Spleen (tissue), 7 donors: ENCODE measurements at regions not wholly inside any gene's neighbourhood (a gene's known extent, or its start where the extent isn't known, plus 50 kb on each side); places are given as distances from the start of the nearest gene placed in this dataset.

ENCODE experiments used
- POLR2A ChIP-seq, 3 donors: fragments of 450-650 bp; IDR thresholded peaks; one replicate each; pipeline ENCODE4 v1.5.1; 2017; ENCODE audit warnings: antibody characterized with exemption in 3 of 3, mild to moderate bottlenecking in 1 of 3
- POLR2AphosphoS5 ChIP-seq, 3 donors: sonication (generic); formaldehyde crosslinking; IDR thresholded peaks; one replicate each; pipeline ENCODE4 v1.5.1; 2017; ENCODE audit warnings: antibody characterized with exemption in 3 of 3
- TF ChIP-seq, protein P1 (sequence below), 11 experiments: fragments of 200-600 bp in 7 of 11; fragments of 450-650 bp in 4 of 11; sonication (generic) in 4 of 11; IDR thresholded peaks in 8 of 11; conservative IDR thresholded peaks in 3 of 11; 1 replicate in 7 of 11; 2 replicates in 4 of 11; pipeline versions ENCODE4 v1.4.0 to v1.8.0; 2016 to 2021; ENCODE audit warnings: antibody characterized with exemption in 11 of 11, inconsistent platforms in 4 of 11, mild to moderate bottlenecking in 1 of 11
- donor health status: DM: no; HTN: no; CAD: no; lungs with moderate emphysema.
- donor health status: DM: no; HTN: no; CAD: no.
- donor health status: DM: no; HTN: no; CAD: no.

DNA sequence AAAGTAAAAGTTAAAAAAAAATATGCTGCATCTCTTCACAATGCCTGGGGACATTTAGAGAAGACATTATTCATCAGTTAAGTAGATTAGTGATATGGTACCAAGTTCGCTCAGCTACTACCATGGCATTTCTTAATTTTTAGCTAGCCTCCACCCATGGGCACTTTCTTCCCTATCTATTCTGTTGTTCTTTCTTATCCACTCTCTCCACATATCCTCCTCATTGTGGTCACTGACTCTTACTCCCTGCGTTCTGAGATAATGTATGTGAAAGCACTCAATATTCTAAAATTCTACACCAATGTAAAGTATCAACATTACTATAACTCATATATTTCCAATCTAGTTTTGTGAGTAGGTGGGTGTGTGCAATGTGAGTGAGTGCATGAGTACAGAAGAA, 609.7 kb upstream of the DAB2 start:
- TF ChIP-seq, protein P1, sequence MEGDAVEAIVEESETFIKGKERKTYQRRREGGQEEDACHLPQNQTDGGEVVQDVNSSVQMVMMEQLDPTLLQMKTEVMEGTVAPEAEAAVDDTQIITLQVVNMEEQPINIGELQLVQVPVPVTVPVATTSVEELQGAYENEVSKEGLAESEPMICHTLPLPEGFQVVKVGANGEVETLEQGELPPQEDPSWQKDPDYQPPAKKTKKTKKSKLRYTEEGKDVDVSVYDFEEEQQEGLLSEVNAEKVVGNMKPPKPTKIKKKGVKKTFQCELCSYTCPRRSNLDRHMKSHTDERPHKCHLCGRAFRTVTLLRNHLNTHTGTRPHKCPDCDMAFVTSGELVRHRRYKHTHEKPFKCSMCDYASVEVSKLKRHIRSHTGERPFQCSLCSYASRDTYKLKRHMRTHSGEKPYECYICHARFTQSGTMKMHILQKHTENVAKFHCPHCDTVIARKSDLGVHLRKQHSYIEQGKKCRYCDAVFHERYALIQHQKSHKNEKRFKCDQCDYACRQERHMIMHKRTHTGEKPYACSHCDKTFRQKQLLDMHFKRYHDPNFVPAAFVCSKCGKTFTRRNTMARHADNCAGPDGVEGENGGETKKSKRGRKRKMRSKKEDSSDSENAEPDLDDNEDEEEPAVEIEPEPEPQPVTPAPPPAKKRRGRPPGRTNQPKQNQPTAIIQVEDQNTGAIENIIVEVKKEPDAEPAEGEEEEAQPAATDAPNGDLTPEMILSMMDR (IDR thresholded peaks at IDR 0.05 in 8 of 11, conservative IDR thresholded peaks at IDR 0.05 in 3 of 11): no peak
- TF ChIP-seq POLR2A (IDR thresholded peaks at IDR 0.05) (no peak), POLR2AphosphoS5 (IDR thresholded peaks at IDR 0.05) (no peak)
